ENCODE measurements at regions not wholly inside any gene's neighbourhood (a gene's known extent, or its start where the extent isn't known, plus 50 kb on each side); places are given as distances from the start of the nearest gene placed in this dataset.

DNA sequence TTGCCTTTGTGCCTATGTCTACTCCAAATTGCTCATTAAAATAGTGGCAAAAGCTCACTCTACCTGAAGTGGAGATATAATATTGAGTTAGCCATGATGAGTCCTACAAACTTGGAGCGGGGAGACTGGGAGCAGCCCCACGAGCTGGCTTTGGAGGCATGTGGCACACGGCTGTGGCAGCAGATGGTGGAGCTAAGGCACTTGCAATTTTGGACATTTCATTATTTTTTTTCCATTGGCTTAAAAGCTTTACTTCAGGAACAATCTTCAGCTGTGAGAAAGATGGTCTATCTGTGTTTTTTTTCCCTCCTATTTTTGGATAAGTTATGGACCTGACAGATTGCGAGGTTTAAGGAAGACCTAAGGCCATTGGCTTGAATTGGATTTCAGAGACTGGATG is 578.3 kb downstream of the CMPK2 start:
- H3K27me3 ChIP-seq (ENCODE audit: control insufficient read depth, insufficient read depth, low read length): no peaks in the 10 kb centered on the region
- ATAC-seq (no peak), DNase-seq (ENCODE audit: low read depth, low spot score) (no peak)
- no peaks in the 10 kb centered on the region for H3K9me3 ChIP-seq (ENCODE audit: control insufficient read depth, insufficient read depth, low read depth, low read length)
- no TSS peak for BruUV-seq (replicated peaks)
- no peak overlapping the region for H3K4me3 ChIP-seq (ENCODE audit: low read depth in 2 of 2, low read length in 2 of 2)
- no peak overlapping the region for H3K27ac ChIP-seq (ENCODE audit: low read length)
- intact Hi-C loops (cut with micrococcal nuclease; ENCODE audit: unreplicated experiment) (no loop called here), in situ Hi-C loops (cut with HindIII; ENCODE audit: low pct_unique_long_range_greater_than_20kb, low sequenced_read_pairs) (no loop called here)
- CTCF ChIA-PET: no interaction called here
- H3K36me3 ChIP-seq (ENCODE audit: control insufficient read depth, insufficient read depth, low read length): no peaks in the 10 kb centered on the region
- POLR2A ChIA-PET: no interaction called here
- TF ChIP-seq POLR2AphosphoS5 (IDR thresholded peaks at IDR 0.05; ENCODE audit: low read depth, low read length): no peak
- TF ChIP-seq, protein P1, sequence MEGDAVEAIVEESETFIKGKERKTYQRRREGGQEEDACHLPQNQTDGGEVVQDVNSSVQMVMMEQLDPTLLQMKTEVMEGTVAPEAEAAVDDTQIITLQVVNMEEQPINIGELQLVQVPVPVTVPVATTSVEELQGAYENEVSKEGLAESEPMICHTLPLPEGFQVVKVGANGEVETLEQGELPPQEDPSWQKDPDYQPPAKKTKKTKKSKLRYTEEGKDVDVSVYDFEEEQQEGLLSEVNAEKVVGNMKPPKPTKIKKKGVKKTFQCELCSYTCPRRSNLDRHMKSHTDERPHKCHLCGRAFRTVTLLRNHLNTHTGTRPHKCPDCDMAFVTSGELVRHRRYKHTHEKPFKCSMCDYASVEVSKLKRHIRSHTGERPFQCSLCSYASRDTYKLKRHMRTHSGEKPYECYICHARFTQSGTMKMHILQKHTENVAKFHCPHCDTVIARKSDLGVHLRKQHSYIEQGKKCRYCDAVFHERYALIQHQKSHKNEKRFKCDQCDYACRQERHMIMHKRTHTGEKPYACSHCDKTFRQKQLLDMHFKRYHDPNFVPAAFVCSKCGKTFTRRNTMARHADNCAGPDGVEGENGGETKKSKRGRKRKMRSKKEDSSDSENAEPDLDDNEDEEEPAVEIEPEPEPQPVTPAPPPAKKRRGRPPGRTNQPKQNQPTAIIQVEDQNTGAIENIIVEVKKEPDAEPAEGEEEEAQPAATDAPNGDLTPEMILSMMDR (IDR thresholded peaks at IDR 0.05): no peak
- TF ChIP-seq TCF7L2 (IDR thresholded peaks at IDR 0.05; ENCODE audit: low read depth, low read length): no peak
- TF ChIP-seq, protein P2, sequence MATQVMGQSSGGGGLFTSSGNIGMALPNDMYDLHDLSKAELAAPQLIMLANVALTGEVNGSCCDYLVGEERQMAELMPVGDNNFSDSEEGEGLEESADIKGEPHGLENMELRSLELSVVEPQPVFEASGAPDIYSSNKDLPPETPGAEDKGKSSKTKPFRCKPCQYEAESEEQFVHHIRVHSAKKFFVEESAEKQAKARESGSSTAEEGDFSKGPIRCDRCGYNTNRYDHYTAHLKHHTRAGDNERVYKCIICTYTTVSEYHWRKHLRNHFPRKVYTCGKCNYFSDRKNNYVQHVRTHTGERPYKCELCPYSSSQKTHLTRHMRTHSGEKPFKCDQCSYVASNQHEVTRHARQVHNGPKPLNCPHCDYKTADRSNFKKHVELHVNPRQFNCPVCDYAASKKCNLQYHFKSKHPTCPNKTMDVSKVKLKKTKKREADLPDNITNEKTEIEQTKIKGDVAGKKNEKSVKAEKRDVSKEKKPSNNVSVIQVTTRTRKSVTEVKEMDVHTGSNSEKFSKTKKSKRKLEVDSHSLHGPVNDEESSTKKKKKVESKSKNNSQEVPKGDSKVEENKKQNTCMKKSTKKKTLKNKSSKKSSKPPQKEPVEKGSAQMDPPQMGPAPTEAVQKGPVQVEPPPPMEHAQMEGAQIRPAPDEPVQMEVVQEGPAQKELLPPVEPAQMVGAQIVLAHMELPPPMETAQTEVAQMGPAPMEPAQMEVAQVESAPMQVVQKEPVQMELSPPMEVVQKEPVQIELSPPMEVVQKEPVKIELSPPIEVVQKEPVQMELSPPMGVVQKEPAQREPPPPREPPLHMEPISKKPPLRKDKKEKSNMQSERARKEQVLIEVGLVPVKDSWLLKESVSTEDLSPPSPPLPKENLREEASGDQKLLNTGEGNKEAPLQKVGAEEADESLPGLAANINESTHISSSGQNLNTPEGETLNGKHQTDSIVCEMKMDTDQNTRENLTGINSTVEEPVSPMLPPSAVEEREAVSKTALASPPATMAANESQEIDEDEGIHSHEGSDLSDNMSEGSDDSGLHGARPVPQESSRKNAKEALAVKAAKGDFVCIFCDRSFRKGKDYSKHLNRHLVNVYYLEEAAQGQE (IDR thresholded peaks at IDR 0.05; ENCODE audit: insufficient read depth in 1 of 2, low read depth in 2 of 2, low read length in 1 of 2): no peak
- TF ChIP-seq SIN3A (IDR thresholded peaks at IDR 0.05; ENCODE audit: borderline replicate concordance, insufficient read depth, low read depth, low read length): no peak
- no peaks in the 10 kb centered on the region for H3K4me1 ChIP-seq (ENCODE audit: control insufficient read depth, insufficient read depth, low read length)

DNA sequence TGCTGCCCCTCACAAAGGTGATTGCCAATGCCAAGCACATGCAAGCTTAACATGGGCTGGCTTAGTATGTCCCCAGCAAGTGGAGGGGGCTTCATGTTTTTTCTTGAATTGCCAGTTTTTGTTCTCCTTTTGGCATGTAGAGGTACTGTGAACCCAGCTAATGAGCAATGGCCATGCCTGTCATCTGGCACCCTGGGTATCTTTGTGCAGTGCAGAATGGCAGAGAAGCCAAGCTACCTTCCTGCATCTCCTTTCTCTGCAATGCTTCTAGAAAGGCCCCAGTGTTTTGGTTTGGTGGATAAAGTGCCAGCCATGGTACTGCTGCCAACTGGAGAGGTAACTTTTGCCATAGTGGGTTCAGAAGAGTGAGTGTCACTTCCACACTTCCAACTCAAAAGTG is 576.9 kb downstream of the CMPK2 start:
- intact Hi-C loops (cut with micrococcal nuclease; ENCODE audit: unreplicated experiment) (no loop called here), in situ Hi-C loops (cut with HindIII; ENCODE audit: low pct_unique_long_range_greater_than_20kb, low sequenced_read_pairs) (no loop called here)
- no peak overlapping the region for H3K4me3 ChIP-seq (ENCODE audit: low read depth in 2 of 2, low read length in 2 of 2)
- H3K4me1 ChIP-seq (ENCODE audit: control insufficient read depth, insufficient read depth, low read length): no peaks in the 10 kb centered on the region
- POLR2A ChIA-PET: no interaction called here
- ATAC-seq (no peak), DNase-seq (ENCODE audit: low read depth, low spot score) (no peak)
- TF ChIP-seq, protein P1 (IDR thresholded peaks at IDR 0.05): no peak
- no peak for TF ChIP-seq POLR2AphosphoS5 (IDR thresholded peaks at IDR 0.05; ENCODE audit: low read depth, low read length)
- TF ChIP-seq, protein P2 (IDR thresholded peaks at IDR 0.05; ENCODE audit: insufficient read depth in 1 of 2, low read depth in 2 of 2, low read length in 1 of 2): no peak
- no peak for TF ChIP-seq TCF7L2 (IDR thresholded peaks at IDR 0.05; ENCODE audit: low read depth, low read length)
- TF ChIP-seq SIN3A (IDR thresholded peaks at IDR 0.05; ENCODE audit: borderline replicate concordance, insufficient read depth, low read depth, low read length): no peak
- no TSS peak for BruUV-seq (replicated peaks)
- no peak overlapping the region for H3K27ac ChIP-seq (ENCODE audit: low read length)
- CTCF ChIA-PET: no interaction called here
- H3K27me3 ChIP-seq (ENCODE audit: control insufficient read depth, insufficient read depth, low read length): no peaks in the 10 kb centered on the region
- no peaks in the 10 kb centered on the region for H3K9me3 ChIP-seq (ENCODE audit: control insufficient read depth, insufficient read depth, low read depth, low read length)
- H3K36me3 ChIP-seq (ENCODE audit: control insufficient read depth, insufficient read depth, low read length): no peaks in the 10 kb centered on the region
